Immature natural killer cell (primary cell): ENCODE measurements at regions not wholly inside any gene's neighbourhood (a gene's known extent, or its start where the extent isn't known, plus 50 kb on each side); places are given as distances from the start of the nearest gene placed in this dataset.

Experiments
- DNase-seq, 3 donors: peaks; one replicate each; pipeline ENCODE4 v3.0.0; 2022; ENCODE audit warnings: mixed read lengths in 1 of 3
- H3K27ac Mint-ChIP-seq, 6 donors: one replicate each; pipeline ENCODE4 v1.8.0; 2020; ENCODE audit warnings: mixed read lengths in 6 of 6, mild to moderate bottlenecking in 5 of 6, inconsistent platforms in 4 of 6, moderate library complexity in 3 of 6
- H3K27me3 Mint-ChIP-seq, 3 donors: one replicate each; pipeline ENCODE4 v1.8.0; 2020 to 2021; ENCODE audit warnings: low read depth in 3 of 3, mild to moderate bottlenecking in 3 of 3, mixed read lengths in 3 of 3, moderate library complexity in 3 of 3, inconsistent platforms in 1 of 3
- H3K36me3 Mint-ChIP-seq, 3 donors: one replicate each; pipeline ENCODE4 v1.8.0; 2020; ENCODE audit warnings: mixed read lengths in 3 of 3, inconsistent platforms in 2 of 3, mild to moderate bottlenecking in 2 of 3
- H3K4me1 Mint-ChIP-seq, 2 donors: one replicate each; pipeline ENCODE4 v1.8.0; 2020; ENCODE audit warnings: inconsistent platforms in 2 of 2, mild to moderate bottlenecking in 2 of 2, mixed read lengths in 2 of 2, moderate library complexity in 1 of 2
- H3K4me3 Mint-ChIP-seq, 5 donors: one replicate each; pipeline ENCODE4 v1.8.0; 2020; ENCODE audit warnings: mild to moderate bottlenecking in 5 of 5, mixed read lengths in 5 of 5, inconsistent platforms in 3 of 5, moderate library complexity in 3 of 5
- H3K9me3 Mint-ChIP-seq, 6 donors: one replicate each; pipeline ENCODE4 v1.8.0; 2020; ENCODE audit warnings: mild to moderate bottlenecking in 6 of 6, mixed read lengths in 6 of 6, inconsistent platforms in 4 of 6, moderate library complexity in 3 of 6

DNA sequence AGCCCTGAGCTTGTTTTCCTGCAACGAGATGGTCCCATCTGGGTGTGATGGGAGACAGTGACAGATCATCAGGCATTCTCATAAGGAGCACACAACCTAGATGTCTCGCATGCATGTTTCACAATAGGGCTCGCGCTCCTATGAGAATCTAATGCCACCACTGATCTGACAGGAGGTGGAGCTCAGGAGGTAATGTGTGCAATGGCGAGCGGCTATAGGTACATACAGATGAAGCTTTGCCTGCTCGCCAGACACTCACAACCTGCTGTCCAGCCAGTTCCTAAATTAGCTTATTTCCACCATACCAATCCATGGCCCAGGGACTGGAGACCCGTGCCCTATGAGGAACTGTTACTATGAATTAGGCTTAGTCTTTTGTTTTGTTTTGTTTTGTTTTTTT lies 55.3 kb upstream of the SLC30A5 start:
- no peaks in the 10 kb centered on the region for H3K36me3 Mint-ChIP-seq
- H3K4me1 Mint-ChIP-seq, result peaks cover under 1 to 10% of the 10 kb centered on the region in 2 donors
- peaks cover 0 to 2% (median 0%) of the 10 kb centered on the region in 3 donors for H3K27me3 Mint-ChIP-seq
- no peak for DNase-seq
- no peak overlapping the region for H3K27ac Mint-ChIP-seq
- no peaks in the 10 kb centered on the region for H3K9me3 Mint-ChIP-seq
- H3K4me3 Mint-ChIP-seq, result no peak overlapping the region

DNA sequence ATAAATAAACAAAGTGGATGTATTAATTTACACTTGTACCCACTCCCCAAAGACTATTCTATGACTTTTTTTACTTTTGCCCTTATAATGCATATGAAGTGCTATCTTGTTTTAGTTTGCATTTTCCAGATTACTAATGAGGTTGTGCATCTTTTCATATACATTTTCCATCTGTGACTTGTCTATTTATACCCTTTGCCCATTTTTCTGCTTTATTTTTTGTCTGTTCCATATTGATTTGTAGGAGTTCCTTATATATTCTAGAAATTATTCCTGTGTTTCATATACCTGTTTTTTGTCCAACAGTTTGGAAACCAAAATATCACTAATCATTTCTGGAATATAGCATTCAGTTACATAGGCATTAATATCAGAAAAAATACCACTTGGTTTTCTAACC lies 54.0 kb upstream of the SLC30A5 start:
- Mint-ChIP-seq H3K4me1 (peaks cover 2 to 13% of the 10 kb centered on the region in 2 donors), H3K4me3 (no peak overlapping the region), H3K36me3 (no peaks in the 10 kb centered on the region), H3K9me3 (no peaks in the 10 kb centered on the region), H3K27me3 (no peaks in the 10 kb centered on the region), H3K27ac (no peak overlapping the region)
- no peak for DNase-seq

DNA sequence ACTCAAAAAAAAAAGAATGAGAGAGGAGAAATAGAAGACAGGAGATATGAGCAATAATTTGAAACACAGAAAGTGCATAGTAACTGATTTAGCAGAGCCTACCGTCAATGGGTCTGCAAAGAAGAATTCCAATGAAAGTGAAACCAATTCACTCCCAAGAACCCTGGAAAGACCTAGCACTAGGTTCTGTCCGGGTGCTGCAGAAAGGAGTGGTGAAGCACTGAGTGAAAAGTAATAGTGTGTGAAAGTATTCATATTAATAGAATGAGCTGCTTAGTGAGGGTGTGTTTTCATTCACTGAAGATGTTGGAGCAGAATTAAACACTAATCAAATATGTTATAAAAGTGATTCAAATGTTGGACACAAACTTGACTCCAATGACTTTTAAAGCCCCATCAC lies 51.3 kb upstream of the SLC30A5 start:
- H3K36me3 Mint-ChIP-seq, result no peaks in the 10 kb centered on the region

DNA sequence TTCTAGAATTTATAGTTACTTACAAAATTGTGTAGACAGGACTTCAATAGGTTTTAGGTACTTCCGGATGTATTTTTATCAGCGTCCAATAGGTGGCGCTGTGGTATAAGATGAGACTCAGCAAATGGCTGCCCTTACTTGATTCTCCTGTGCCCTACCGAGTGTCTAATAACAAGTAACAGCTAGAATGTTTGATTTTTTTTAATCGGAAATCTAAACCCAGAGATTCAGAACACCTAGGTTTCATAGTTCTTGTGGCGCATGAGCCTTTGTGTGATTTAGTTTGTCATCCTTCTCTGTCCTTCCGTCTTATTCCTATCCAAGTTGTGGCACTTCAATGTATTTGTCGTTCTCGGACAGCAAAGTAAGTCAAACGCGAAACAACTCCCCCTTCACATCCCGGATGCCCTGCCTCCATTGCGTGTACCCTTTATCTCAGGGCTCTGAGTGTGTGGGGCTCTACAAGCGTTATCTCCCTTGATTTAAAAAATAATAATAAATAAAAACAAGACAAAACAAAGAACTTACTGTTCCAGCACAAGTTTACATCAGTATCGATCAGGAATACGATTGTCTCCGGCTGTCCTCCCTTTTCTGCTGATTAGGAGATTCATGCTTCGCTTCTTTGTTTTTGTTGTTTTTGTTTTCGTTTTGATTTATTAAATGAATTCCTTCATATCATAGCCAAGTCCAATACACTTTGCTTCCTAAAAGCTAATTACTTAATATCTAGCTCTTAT lies 50.7 kb upstream of the SLC30A5 start:
- H3K36me3 Mint-ChIP-seq, result no peaks in the 10 kb centered on the region
- peak; percentile 84 to 88 (median 86) for DNase-seq
- peaks cover 2 to 13% of the 10 kb centered on the region in 2 donors for H3K4me1 Mint-ChIP-seq

More for the DNA sequence above, 51.3 kb upstream of the SLC30A5 start:
- Mint-ChIP-seq H3K4me3 (peak overlapping the region in 2 of 5 donors; percentile 88 to 89), H3K4me1 (peaks cover 2 to 13% of the 10 kb centered on the region in 2 donors), H3K27me3 (no peaks in the 10 kb centered on the region), H3K9me3 (no peaks in the 10 kb centered on the region), H3K27ac (peak overlapping the region; percentile 89 to 96 (median 92))
- no peak for DNase-seq

DNA sequence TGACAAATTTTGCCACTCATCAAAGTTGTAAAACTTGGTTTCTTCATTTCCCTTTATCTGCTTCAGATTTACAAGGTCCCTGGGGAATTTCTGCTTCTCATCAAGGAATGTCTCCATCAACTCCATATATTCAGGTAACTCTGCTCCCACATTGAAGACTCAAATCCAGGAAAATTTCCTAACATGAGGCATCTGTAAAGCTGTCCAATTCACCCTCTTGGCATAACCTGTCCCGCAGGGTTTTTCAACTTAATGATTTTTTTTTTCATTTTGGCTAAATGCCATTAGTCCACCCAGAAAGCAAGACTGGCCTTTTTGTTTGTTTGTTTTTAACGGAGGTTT lies 50.2 kb upstream of the SLC30A5 start:
- H3K4me3 Mint-ChIP-seq, result peak overlapping the region; percentile 11 to 94 (median 92)
- no peaks in the 10 kb centered on the region for H3K9me3 Mint-ChIP-seq
- no peaks in the 10 kb centered on the region for H3K27me3 Mint-ChIP-seq
- H3K4me1 Mint-ChIP-seq, result peaks cover 2 to 13% of the 10 kb centered on the region in 2 donors
- H3K36me3 Mint-ChIP-seq, result no peaks in the 10 kb centered on the region
- DNase-seq, result no peak
- peak overlapping the region in 2 of 6 donors; percentile 13 to 34 for H3K27ac Mint-ChIP-seq

More for the DNA sequence above, 50.7 kb upstream of the SLC30A5 start:
- H3K9me3 Mint-ChIP-seq, result no peaks in the 10 kb centered on the region
- H3K4me3 Mint-ChIP-seq, result peak overlapping the region; percentile 88 to 94 (median 92)
- peak overlapping the region; percentile 89 to 96 (median 92) for H3K27ac Mint-ChIP-seq
- no peaks in the 10 kb centered on the region for H3K27me3 Mint-ChIP-seq
